Astrocyte of the spinal cord (primary cell): ENCODE measurements at regions not wholly inside any gene's neighbourhood (a gene's known extent, or its start where the extent isn't known, plus 50 kb on each side); places are given as distances from the start of the nearest gene placed in this dataset.

ENCODE experiments used
- DNase-seq: peaks from one replicate; pipeline ENCODE4 v3.0.0; 2011; ENCODE audit warnings: low read depth, low spot score
- H3K4me3 ChIP-seq: 2 replicates; pipeline ENCODE4 v1.5.1; 2011; ENCODE audit warnings: low read depth, mild to moderate bottlenecking, low read length, moderate library complexity
- in situ Hi-C: cut with HindIII; loops from 2 replicates; pipeline ENCODE4 v1.10.0; 2017; ENCODE audit warnings: low sequenced_read_pairs
- TF ChIP-seq, protein P1 (sequence below): IDR thresholded peaks from 2 replicates; pipeline ENCODE4 v1.5.1; 2012; ENCODE audit warnings: low read depth, mild to moderate bottlenecking, low read length, inconsistent platforms

DNA sequence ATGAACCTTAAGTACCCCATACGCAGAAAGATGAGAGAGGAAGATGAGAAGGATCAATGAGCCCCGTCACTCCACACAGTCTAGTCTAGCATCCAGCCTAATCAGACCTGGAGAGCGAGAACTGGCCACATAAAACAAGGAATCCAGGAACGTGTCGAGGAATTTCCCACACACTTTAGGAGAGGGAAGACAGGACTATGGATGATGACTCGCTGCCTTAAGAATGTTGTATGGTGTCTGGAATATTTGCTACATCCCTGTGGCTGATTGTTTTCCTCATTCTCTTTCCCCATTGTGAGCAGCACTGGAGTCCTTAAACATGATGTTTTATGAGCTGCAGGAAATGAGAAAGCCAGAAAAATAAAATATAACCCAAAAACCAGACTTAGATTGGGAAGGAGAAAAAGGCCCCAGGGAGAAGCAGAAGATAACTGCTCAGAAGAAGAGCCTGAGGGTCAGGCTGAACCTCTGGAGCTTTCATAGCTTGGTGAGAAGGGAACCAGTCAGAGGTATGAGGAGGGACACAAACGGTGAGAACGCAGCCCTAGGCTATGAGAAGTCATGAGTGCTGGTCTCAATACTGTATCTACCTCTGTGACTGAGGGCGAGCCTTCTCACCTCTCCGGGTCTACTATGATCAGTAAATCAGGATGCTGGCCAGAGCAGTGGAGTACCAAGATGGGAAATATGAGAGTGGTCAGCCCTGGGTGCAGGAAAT, 139.5 kb upstream of the NOCT start:
- TF ChIP-seq, protein P1, sequence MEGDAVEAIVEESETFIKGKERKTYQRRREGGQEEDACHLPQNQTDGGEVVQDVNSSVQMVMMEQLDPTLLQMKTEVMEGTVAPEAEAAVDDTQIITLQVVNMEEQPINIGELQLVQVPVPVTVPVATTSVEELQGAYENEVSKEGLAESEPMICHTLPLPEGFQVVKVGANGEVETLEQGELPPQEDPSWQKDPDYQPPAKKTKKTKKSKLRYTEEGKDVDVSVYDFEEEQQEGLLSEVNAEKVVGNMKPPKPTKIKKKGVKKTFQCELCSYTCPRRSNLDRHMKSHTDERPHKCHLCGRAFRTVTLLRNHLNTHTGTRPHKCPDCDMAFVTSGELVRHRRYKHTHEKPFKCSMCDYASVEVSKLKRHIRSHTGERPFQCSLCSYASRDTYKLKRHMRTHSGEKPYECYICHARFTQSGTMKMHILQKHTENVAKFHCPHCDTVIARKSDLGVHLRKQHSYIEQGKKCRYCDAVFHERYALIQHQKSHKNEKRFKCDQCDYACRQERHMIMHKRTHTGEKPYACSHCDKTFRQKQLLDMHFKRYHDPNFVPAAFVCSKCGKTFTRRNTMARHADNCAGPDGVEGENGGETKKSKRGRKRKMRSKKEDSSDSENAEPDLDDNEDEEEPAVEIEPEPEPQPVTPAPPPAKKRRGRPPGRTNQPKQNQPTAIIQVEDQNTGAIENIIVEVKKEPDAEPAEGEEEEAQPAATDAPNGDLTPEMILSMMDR: no peak
- in situ Hi-C loops: no loop called here
- DNase-seq: peak; percentile 79

DNA sequence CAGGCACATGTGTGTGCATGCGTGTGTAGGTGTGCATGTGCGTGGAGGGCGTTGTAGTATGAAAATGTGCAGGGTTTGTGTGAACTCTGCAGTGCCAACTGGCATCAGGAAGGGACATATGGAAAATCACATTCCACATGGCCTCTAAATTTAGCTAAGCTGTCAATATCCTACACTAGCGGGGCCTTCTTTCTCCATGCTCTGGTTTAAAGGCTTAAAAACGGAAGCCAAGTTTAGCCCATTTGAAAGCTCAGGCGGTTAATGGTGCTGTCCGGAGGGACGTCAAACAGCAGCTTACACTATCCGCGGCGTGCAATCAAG, 144.1 kb upstream of the NOCT start:
- TF ChIP-seq, protein P1: no peak
- DNase-seq: no peak
- in situ Hi-C loops: no loop called here
- H3K4me3 ChIP-seq: no peak overlapping the region

More for the DNA sequence above, 139.5 kb upstream of the NOCT start:
- H3K4me3 ChIP-seq: no peak overlapping the region

DNA sequence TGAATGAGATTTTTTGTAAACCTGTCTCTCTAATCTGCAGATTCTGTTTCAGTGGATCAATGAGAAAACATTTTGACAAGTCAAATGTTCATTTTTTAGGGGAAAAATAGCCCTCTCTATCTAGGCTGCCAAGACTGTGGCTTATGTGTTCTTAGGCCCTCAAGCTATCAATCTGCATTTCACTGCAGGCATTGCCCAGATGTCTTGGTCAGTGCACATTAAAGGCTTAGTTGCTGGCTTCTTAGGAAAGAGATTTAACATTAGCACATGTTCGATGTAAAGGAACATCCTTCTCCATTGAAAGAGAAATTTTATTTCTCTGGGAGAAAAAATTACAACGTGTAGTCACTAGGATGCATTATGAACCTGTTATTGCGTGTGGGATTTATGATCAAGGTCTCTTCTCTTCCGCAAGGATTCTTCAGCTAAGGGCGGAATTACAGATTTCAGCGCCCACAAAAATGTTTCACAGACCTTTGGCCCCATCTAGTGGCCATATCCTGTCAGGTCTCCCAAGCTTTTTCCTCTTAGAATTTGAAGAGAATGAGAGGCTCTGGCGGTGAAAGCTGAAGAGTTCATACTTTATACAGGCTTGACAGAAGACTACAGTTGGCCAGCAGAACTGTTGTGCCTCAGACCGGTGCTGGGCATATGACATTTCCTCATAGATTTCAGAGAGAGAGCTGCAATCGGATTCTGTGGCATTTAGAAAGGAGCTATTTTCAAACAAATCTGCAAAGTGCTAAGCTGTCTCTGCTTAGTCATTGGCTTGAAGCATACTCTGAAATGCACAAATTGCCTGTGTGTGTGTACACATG, 144.6 kb upstream of the NOCT start:
- no peak overlapping the region for H3K4me3 ChIP-seq
- DNase-seq: peak; percentile 83
- TF ChIP-seq, protein P1: peak; percentile 78
- in situ Hi-C loops: no loop called here

- in situ Hi-C loops: no loop called here
These were observed 145.9 kb upstream of the NOCT start for GRCh38 chr4:138869631-138870030.

DNA sequence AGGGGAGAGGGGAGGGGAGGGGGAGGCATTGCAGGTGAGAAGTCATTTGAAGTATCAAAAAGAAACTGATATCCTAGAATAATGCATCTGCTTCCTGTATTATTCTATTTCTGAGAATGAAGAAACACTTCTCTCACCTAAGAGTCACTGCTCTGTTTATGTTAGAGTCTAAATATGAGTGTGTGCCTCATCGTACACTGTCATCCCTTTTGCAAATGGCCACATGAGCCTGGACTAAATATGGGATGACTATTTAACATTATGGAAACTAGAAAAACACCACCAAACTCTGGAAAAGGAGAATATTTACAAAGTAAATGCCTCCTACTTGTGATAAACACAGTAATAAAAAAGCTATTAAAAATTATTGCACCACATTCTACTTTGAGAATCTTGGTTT, 146.4 kb upstream of the NOCT start:
- in situ Hi-C loops: no loop called here
- TF ChIP-seq, protein P1: no peak
- no peak overlapping the region for H3K4me3 ChIP-seq
- DNase-seq: no peak

More at GRCh38 chr4:138869631-138870030, 145.9 kb upstream of the NOCT start:
- no peak overlapping the region for H3K4me3 ChIP-seq
- TF ChIP-seq, protein P1: no peak
- DNase-seq: no peak

- in situ Hi-C loops: no loop called here
- no peak overlapping the region for H3K4me3 ChIP-seq
- TF ChIP-seq, protein P1: no peak
- peak; percentile 23 for DNase-seq
These were observed 147.0 kb upstream of the NOCT start for GRCh38 chr4:138868562-138868961.
